ENCODE measurements at regions not wholly inside any gene's neighbourhood (a gene's known extent, or its start where the extent isn't known, plus 50 kb on each side); places are given as distances from the start of the nearest gene placed in this dataset.

DNA sequence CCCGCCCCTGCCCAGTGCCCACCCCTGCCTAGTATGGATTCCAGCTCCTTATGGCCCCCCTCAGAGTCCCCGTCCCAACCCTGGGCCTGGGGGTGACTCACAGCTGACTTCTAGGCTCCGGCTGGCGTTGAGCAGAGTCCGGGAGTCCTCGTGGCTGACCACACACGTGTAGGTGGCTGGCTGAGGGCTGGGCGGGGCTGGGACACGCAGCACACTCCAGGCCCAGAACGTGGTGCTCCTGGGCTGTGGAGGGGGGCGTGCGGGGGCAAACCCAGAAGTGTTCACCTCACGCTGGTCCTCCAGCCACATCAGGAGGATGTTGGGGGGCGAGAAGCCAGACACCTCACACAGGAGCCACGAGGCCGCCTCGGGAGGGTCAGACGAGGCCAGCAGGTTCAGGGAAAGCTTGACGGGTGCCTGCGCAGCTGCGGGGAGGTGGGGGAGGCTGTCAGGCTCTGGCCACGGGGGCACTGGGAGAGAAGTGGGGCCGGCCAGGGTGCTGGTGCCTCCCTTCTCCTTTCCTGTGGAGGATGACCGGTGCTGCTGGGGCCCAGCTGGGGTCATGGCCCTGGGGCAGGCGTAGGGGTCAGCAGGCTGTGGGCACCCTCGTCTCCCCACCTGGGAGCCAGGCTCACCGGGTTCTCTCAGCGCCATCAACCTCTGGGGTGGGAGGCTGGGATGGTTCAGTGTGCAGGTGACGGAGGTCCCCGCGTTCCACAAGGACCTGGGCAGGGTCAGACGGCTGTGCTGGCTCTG, 314.1 kb downstream of the TMEM121 start:
- Mint-ChIP-seq H3K9me3 (no peaks in the 10 kb centered on the region), H3K36me3 (ENCODE audit: low read depth) (peaks cover 69% of the 10 kb centered on the region), H3K4me1 (peaks cover 18% of the 10 kb centered on the region), H3K27ac (no peak overlapping the region), H3K27me3 (no peaks in the 10 kb centered on the region), H3K4me3 (no peak overlapping the region)
- intact Hi-C loops (cut with micrococcal nuclease): no loop called here
- ChIA-PET CTCF (no interaction called here), POLR2A (interaction anchor here (0.7 to 4.8 kb wide), 7 partner anchors 11 to 129 kb away, joined by 3 to 16 read pairs (median 4); no protein-coding TSS in a partner anchor)
- TF ChIP-seq, protein P1, sequence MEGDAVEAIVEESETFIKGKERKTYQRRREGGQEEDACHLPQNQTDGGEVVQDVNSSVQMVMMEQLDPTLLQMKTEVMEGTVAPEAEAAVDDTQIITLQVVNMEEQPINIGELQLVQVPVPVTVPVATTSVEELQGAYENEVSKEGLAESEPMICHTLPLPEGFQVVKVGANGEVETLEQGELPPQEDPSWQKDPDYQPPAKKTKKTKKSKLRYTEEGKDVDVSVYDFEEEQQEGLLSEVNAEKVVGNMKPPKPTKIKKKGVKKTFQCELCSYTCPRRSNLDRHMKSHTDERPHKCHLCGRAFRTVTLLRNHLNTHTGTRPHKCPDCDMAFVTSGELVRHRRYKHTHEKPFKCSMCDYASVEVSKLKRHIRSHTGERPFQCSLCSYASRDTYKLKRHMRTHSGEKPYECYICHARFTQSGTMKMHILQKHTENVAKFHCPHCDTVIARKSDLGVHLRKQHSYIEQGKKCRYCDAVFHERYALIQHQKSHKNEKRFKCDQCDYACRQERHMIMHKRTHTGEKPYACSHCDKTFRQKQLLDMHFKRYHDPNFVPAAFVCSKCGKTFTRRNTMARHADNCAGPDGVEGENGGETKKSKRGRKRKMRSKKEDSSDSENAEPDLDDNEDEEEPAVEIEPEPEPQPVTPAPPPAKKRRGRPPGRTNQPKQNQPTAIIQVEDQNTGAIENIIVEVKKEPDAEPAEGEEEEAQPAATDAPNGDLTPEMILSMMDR (IDR thresholded peaks at IDR 0.05): no peak
- DNase-seq (no peak), ATAC-seq (ENCODE audit: low read depth) (no peak)

DNA sequence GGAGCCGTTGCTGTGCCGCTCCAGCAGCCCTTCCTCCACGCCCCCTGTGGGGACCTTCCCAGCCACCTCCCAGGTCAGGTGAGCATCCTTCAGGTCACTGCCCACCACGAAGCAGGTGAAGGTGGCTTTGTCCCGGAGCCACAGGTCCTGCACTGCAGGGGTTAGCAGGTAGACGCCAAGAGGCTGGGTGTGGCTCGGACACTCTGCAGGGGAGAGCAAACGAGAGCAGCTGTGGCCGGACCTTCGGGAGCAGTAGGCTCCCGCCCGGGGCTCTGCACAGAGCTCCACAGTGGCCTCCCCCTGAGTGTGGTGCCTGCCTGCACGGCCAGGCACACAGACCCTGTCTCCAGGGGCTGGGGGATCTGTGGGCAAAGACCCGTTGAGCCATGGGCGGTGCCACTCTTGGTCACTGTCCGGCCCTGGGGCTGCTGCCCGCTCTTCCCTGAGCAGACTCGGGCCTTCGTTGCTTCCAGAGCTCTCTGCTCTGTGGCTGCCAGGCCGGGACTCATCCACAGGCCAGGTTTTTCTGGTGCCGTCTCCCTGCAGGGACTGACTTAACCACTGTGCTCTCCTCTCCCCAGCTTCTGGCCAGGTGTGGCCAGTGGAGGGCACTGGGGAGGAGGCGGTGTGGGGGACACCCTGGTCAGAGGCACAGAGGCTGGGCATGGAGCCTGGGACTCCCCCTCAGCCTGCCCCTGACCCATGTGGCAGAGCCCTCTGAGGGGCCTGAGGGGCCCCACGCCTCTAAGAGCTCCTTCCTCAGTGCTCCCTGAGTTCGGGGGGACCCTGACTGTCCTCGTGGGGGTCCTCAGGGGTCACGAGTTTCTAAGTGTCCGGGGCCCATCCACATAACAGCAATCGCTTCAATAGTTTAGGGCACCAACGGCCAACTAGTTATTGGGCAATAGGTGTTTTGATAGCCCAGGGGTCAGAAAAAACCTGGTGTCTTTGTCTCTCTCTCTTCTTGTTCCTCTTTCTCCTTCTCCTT, 314.9 kb downstream of the TMEM121 start:
- intact Hi-C loops (cut with micrococcal nuclease): no loop called here
- POLR2A ChIA-PET: interaction anchor here (0.6 to 4.8 kb wide), 8 partner anchors 8 to 130 kb away, joined by 3 to 16 read pairs (median 9); no protein-coding TSS in a partner anchor
- Mint-ChIP-seq H3K27ac (peak overlapping the region; percentile 57), H3K27me3 (no peaks in the 10 kb centered on the region), H3K9me3 (no peaks in the 10 kb centered on the region), H3K4me3 (no peak overlapping the region), H3K36me3 (ENCODE audit: low read depth) (peaks cover 67% of the 10 kb centered on the region), H3K4me1 (peaks cover 16% of the 10 kb centered on the region)
- CTCF ChIA-PET: no interaction called here
- TF ChIP-seq, protein P1 (IDR thresholded peaks at IDR 0.05): no peak
- ATAC-seq (ENCODE audit: low read depth): no peak
- no peak for DNase-seq

DNA sequence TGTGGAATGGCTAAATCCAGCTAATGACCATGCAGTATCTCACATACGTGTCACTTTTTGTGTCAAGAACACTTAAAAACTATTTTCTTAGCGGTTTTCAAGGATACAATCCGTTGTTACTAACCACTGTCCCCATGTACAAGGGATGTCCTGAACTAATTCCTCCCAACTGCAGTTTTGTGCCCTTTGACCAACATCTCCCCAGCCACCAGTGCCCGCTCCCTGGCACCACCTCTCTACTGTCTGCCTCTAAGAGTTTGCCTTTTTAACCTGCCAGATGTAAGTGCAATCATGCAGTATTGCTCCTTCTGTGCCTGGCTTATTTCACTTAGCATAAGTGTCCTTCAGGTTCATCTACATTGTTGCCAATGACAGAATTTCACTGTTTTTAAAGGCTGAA, 315.7 kb downstream of the TMEM121 start:
- POLR2A ChIA-PET: interaction anchor here (0.6 to 3.5 kb wide), 7 partner anchors 9 to 989 kb away, joined by 3 to 14 read pairs (median 9); no protein-coding TSS in a partner anchor
- CTCF ChIA-PET: no interaction called here
- H3K9me3 Mint-ChIP-seq: no peaks in the 10 kb centered on the region
- intact Hi-C loops (cut with micrococcal nuclease): no loop called here
- no peaks in the 10 kb centered on the region for H3K27me3 Mint-ChIP-seq
- ATAC-seq (ENCODE audit: low read depth) (no peak), DNase-seq (no peak)
- H3K36me3 Mint-ChIP-seq (ENCODE audit: low read depth): peaks cover 69% of the 10 kb centered on the region
- TF ChIP-seq, protein P1 (IDR thresholded peaks at IDR 0.05): no peak
- H3K4me3 Mint-ChIP-seq: no peak overlapping the region
- H3K4me1 Mint-ChIP-seq: peaks cover 20% of the 10 kb centered on the region
- peak overlapping the region; percentile 57 for H3K27ac Mint-ChIP-seq

DNA sequence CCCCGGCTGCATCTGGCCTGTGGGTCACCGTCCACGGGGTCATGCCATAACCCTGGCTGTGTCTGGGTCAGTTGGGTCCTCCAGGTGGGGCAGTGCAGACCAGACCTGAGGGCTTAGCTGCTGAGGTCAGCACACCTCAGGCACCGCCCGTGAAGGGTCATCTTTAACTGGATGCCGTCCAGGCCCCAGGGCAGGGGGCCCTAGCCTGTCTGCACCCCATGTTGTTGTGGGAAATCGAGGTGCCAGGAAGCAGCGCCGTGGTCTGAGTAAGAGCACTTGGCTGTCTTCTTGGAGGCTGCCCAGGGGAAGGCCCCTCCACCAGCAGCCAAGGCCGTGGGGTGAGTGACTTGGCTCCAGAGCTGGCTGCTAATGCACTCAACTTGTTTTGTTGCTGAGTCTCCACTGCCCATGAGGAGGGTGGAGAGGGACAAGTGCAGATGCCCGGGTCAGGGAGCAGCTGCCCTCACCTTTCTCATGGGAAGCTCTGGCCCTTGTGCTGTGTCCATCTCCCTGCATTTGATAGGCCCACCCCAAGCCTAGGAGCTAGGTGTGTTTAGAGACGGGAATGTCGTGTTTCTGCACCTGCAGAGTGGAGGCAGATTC, 317.2 kb downstream of the TMEM121 start:
- no peak for ATAC-seq (ENCODE audit: low read depth)
- Mint-ChIP-seq H3K9me3 (no peaks in the 10 kb centered on the region), H3K27ac (peak overlapping the region; percentile 59), H3K36me3 (ENCODE audit: low read depth) (peaks cover 68% of the 10 kb centered on the region), H3K27me3 (no peaks in the 10 kb centered on the region), H3K4me3 (no peak overlapping the region), H3K4me1 (peaks cover 25% of the 10 kb centered on the region)
- TF ChIP-seq, protein P1 (IDR thresholded peaks at IDR 0.05): no peak
- ChIA-PET CTCF (no interaction called here), POLR2A (interaction anchor here (0.7 to 1.4 kb wide), 4 partner anchors 9 to 38 kb away, joined by 3 to 5 read pairs (median 4); no protein-coding TSS in a partner anchor)
- intact Hi-C loops (cut with micrococcal nuclease): no loop called here
- no peak for DNase-seq
